ENCODE measurements at regions not wholly inside any gene's neighbourhood (a gene's known extent, or its start where the extent isn't known, plus 50 kb on each side); places are given as distances from the start of the nearest gene placed in this dataset.
A peak's percentile ranks its signal among the peaks of the same experiment; 100 is the strongest.

DNA sequence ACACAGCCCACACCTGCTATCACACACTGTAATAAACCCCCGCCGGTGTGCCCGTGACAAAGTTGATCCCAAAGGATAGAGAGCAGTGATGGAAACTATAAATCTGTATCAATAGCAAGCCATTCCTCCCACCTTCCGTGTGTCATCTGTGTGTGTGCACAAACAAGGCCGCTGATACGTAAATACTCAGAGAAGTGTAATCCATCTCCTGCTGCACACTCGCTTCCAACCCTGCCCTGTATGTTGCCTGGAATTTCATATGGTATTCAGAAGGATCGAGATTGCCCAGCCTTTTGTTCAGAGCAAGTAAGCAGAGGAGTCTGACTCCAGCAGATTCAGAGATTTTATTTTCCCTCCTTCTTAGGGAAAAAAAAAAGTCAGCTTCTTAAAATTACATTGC, 581.1 kb upstream of the ZFHX3 start:
- Histone ChIP-seq H3K4me1 (ENCODE audit: control insufficient read depth in 5 of 5, insufficient read depth in 5 of 5, low read length in 5 of 5) (peaks cover 0 to under 1% (median 0%) of the 10 kb centered on the region in 5 donors), H3K9me3 (ENCODE audit: control insufficient read depth in 4 of 4, insufficient read depth in 3 of 4, low read length in 3 of 4) (no peaks in the 10 kb centered on the region), H3K4me3 (no peak overlapping the region), H3K27me3 (ENCODE audit: control insufficient read depth in 3 of 3, insufficient read depth in 3 of 3, low read length in 2 of 3) (no peaks in the 10 kb centered on the region), H3K27ac (ENCODE audit: low read depth in 1 of 2, low read length in 1 of 2) (no peak overlapping the region), H3K36me3 (ENCODE audit: control insufficient read depth in 4 of 4, insufficient read depth in 4 of 4, low read length in 4 of 4) (no peaks in the 10 kb centered on the region), H3K9ac (ENCODE audit: insufficient read depth in 1 of 2, low read length in 2 of 2) (no peak overlapping the region)
- TF ChIP-seq, protein P1, sequence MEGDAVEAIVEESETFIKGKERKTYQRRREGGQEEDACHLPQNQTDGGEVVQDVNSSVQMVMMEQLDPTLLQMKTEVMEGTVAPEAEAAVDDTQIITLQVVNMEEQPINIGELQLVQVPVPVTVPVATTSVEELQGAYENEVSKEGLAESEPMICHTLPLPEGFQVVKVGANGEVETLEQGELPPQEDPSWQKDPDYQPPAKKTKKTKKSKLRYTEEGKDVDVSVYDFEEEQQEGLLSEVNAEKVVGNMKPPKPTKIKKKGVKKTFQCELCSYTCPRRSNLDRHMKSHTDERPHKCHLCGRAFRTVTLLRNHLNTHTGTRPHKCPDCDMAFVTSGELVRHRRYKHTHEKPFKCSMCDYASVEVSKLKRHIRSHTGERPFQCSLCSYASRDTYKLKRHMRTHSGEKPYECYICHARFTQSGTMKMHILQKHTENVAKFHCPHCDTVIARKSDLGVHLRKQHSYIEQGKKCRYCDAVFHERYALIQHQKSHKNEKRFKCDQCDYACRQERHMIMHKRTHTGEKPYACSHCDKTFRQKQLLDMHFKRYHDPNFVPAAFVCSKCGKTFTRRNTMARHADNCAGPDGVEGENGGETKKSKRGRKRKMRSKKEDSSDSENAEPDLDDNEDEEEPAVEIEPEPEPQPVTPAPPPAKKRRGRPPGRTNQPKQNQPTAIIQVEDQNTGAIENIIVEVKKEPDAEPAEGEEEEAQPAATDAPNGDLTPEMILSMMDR (IDR thresholded peaks at IDR 0.05; ENCODE audit: control extremely low read depth, extremely low read depth) = no peak
- 85 to 88% methylated on average over 8 of the region's 8 CpGs for WGBS, 2 donors
- ATAC-seq (ENCODE audit: insufficient read depth, low FRiP score) (no peak), DNase-seq (no peak)

- H3K4me1 ChIP-seq (ENCODE audit: control insufficient read depth in 5 of 5, insufficient read depth in 5 of 5, low read length in 5 of 5) = peaks cover 0 to 33% (median 5%) of the 10 kb centered on the region in 5 donors
- no peak for DNase-seq
- TF ChIP-seq, protein P1 (IDR thresholded peaks at IDR 0.05; ENCODE audit: control extremely low read depth, extremely low read depth) = no peak
- no peaks in the 10 kb centered on the region for H3K9me3 ChIP-seq (ENCODE audit: control insufficient read depth in 4 of 4, insufficient read depth in 3 of 4, low read length in 3 of 4)
- 92% methylated on average over 4 of the region's 4 CpGs for WGBS, 2 donors
- H3K9ac ChIP-seq (ENCODE audit: insufficient read depth in 1 of 2, low read length in 2 of 2) = no peak overlapping the region
- ATAC-seq (ENCODE audit: insufficient read depth, low FRiP score) = no peak
- no peak overlapping the region for H3K4me3 ChIP-seq
- no peak overlapping the region for H3K27ac ChIP-seq (ENCODE audit: low read depth in 1 of 2, low read length in 1 of 2)
- no peaks in the 10 kb centered on the region for H3K36me3 ChIP-seq (ENCODE audit: control insufficient read depth in 4 of 4, insufficient read depth in 4 of 4, low read length in 4 of 4)
- no peaks in the 10 kb centered on the region for H3K27me3 ChIP-seq (ENCODE audit: control insufficient read depth in 3 of 3, insufficient read depth in 3 of 3, low read length in 2 of 3)
Observed at GRCh38 chr16:73617738-73618137, 569.8 kb upstream of the ZFHX3 start.

DNA sequence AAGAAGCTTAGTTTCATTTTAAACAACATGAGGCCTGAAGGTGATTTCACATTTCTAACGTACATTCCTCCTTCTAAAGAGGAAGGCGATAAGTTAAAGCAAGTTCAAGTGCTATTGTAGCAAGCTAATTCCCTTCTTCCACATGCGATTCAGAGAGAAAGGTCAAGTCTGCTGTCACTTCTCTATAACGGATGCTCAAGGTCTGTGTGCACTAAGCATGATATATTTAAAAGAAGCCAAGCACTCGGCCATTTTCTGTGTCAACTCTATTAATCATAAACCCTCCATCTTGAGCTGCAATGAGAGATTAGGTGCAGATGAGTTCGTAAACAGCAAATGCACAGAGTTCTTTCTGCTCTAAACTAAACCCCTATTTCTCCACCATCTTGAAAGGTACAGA, 568.8 kb upstream of the ZFHX3 start:
- TF ChIP-seq, protein P1 (IDR thresholded peaks at IDR 0.05; ENCODE audit: control extremely low read depth, extremely low read depth) = no peak
- 72 to 79% methylated on average over 6 of the region's 6 CpGs for WGBS, 2 donors
- no peaks in the 10 kb centered on the region for H3K36me3 ChIP-seq (ENCODE audit: control insufficient read depth in 4 of 4, insufficient read depth in 4 of 4, low read length in 4 of 4)
- peaks cover 0 to 42% (median 5%) of the 10 kb centered on the region in 5 donors for H3K4me1 ChIP-seq (ENCODE audit: control insufficient read depth in 5 of 5, insufficient read depth in 5 of 5, low read length in 5 of 5)
- H3K27me3 ChIP-seq (ENCODE audit: control insufficient read depth in 3 of 3, insufficient read depth in 3 of 3, low read length in 2 of 3) = no peaks in the 10 kb centered on the region
- H3K9me3 ChIP-seq (ENCODE audit: control insufficient read depth in 4 of 4, insufficient read depth in 3 of 4, low read length in 3 of 4) = no peaks in the 10 kb centered on the region
- ATAC-seq (ENCODE audit: insufficient read depth, low FRiP score) = no peak
- DNase-seq = peak in 1 of 3 donors; percentile 20
- no peak overlapping the region for H3K4me3 ChIP-seq
- H3K27ac ChIP-seq (ENCODE audit: low read depth in 1 of 2, low read length in 1 of 2) = no peak overlapping the region
- no peak overlapping the region for H3K9ac ChIP-seq (ENCODE audit: insufficient read depth in 1 of 2, low read length in 2 of 2)

GRCh38 chr16:73616166-73616753, 568.3 kb upstream of the ZFHX3 start:
- peak in 2 of 3 donors; percentile 58 to 77 for DNase-seq
- no peak for ATAC-seq (ENCODE audit: insufficient read depth, low FRiP score)
- Histone ChIP-seq H3K9ac (ENCODE audit: insufficient read depth in 1 of 2, low read length in 2 of 2) (no peak overlapping the region), H3K9me3 (ENCODE audit: control insufficient read depth in 4 of 4, insufficient read depth in 3 of 4, low read length in 3 of 4) (no peaks in the 10 kb centered on the region), H3K4me3 (no peak overlapping the region), H3K27ac (ENCODE audit: low read depth in 1 of 2, low read length in 1 of 2) (no peak overlapping the region), H3K4me1 (ENCODE audit: control insufficient read depth in 5 of 5, insufficient read depth in 5 of 5, low read length in 5 of 5) (peaks cover 0 to 46% (median 5%) of the 10 kb centered on the region in 5 donors), H3K36me3 (ENCODE audit: control insufficient read depth in 4 of 4, insufficient read depth in 4 of 4, low read length in 4 of 4) (no peaks in the 10 kb centered on the region), H3K27me3 (ENCODE audit: control insufficient read depth in 3 of 3, insufficient read depth in 3 of 3, low read length in 2 of 3) (no peaks in the 10 kb centered on the region)
- TF ChIP-seq, protein P1 (IDR thresholded peaks at IDR 0.05; ENCODE audit: control extremely low read depth, extremely low read depth) = no peak
- WGBS, 2 donors = 71 to 82% methylated on average over 5 of the region's 5 CpGs

Measured in lung (tissue), 11 donors.